ENCODE measurements at regions not wholly inside any gene's neighbourhood (a gene's known extent, or its start where the extent isn't known, plus 50 kb on each side); places are given as distances from the start of the nearest gene placed in this dataset.

- Histone ChIP-seq H3K36me3 (replicated peaks) (no peaks in the 10 kb centered on the region), H3K27ac (no peak overlapping the region), H3K4me3 (ENCODE audit: low read depth, low read length) (no peak overlapping the region), H3K27me3 (replicated peaks) (no peaks in the 10 kb centered on the region)
- peak; percentile 44 for DNase-seq
- in situ Hi-C loops (cut with HindIII; ENCODE audit: low pct_ligation_motif_present, low sequenced_read_pairs) = no loop called here
- no peak for TF ChIP-seq CTCF (IDR thresholded peaks at IDR 0.05; ENCODE audit: low read depth, low read length, missing control alignments)
Observed at GRCh38 chr15:67010898-67011616, 54.3 kb upstream of the SMAD3 start.

GRCh38 chr15:67011617-67012005 lies 53.8 kb upstream of the SMAD3 start:
- no peak overlapping the region for H3K4me3 ChIP-seq (ENCODE audit: low read depth, low read length)
- in situ Hi-C loops (cut with HindIII; ENCODE audit: low pct_ligation_motif_present, low sequenced_read_pairs) = no loop called here
- H3K27ac ChIP-seq = no peak overlapping the region
- no peaks in the 10 kb centered on the region for H3K27me3 ChIP-seq (replicated peaks)
- no peak for DNase-seq
- no peaks in the 10 kb centered on the region for H3K36me3 ChIP-seq (replicated peaks)
- no peak for TF ChIP-seq CTCF (IDR thresholded peaks at IDR 0.05; ENCODE audit: low read depth, low read length, missing control alignments)

GRCh38 chr15:67013696-67014095 lies 51.7 kb upstream of the SMAD3 start:
- peak; percentile 56 for DNase-seq
- no peaks in the 10 kb centered on the region for H3K36me3 ChIP-seq (replicated peaks)
- H3K4me3 ChIP-seq (ENCODE audit: low read depth, low read length) = no peak overlapping the region
- H3K27ac ChIP-seq = no peak overlapping the region
- in situ Hi-C loops (cut with HindIII; ENCODE audit: low pct_ligation_motif_present, low sequenced_read_pairs) = no loop called here
- no peak for TF ChIP-seq CTCF (IDR thresholded peaks at IDR 0.05; ENCODE audit: low read depth, low read length, missing control alignments)
- no peaks in the 10 kb centered on the region for H3K27me3 ChIP-seq (replicated peaks)
